Activated CD4-positive, alpha-beta T cell treated with anti-CD3 and anti-CD28 coated beads, Interleukin-2, amount 10 ng/mL, durations not matched to agents 24 days and 14 days (primary cell): ENCODE measurements at regions not wholly inside any gene's neighbourhood (a gene's known extent, or its start where the extent isn't known, plus 50 kb on each side); places are given as distances from the start of the nearest gene placed in this dataset.
"Not testable (repeated sequence)": the region's sequence is repeated elsewhere in the genome, so short reads cannot be mapped to it uniquely, and the experiment has no call there.

ENCODE experiments used
- DNase-seq: peaks from one replicate; pipeline ENCODE4 v3.0.0; 2022
- H3K27ac Mint-ChIP-seq: one replicate; pipeline ENCODE4 v1.8.0; 2022; ENCODE audit warnings: mild to moderate bottlenecking, mixed read lengths
- H3K27me3 Mint-ChIP-seq: one replicate; pipeline ENCODE4 v1.8.0; 2022; ENCODE audit warnings: mixed read lengths
- H3K36me3 Mint-ChIP-seq: one replicate; pipeline ENCODE4 v1.8.0; 2022; ENCODE audit warnings: low read depth, mild to moderate bottlenecking, mixed read lengths
- H3K4me1 Mint-ChIP-seq: one replicate; pipeline ENCODE4 v1.8.0; 2021; ENCODE audit warnings: mixed read lengths
- H3K4me3 Mint-ChIP-seq: one replicate; pipeline ENCODE4 v1.8.0; 2022; ENCODE audit warnings: mild to moderate bottlenecking, moderate library complexity, mixed read lengths
- H3K9me3 Mint-ChIP-seq: one replicate; pipeline ENCODE4 v1.8.0; 2021; ENCODE audit warnings: mixed read lengths
- intact Hi-C: fragments of 100-400 bp; cut with micrococcal nuclease; formaldehyde crosslinking; loops from one replicate; pipeline ENCODE4 v1.15.1; 2023

DNA sequence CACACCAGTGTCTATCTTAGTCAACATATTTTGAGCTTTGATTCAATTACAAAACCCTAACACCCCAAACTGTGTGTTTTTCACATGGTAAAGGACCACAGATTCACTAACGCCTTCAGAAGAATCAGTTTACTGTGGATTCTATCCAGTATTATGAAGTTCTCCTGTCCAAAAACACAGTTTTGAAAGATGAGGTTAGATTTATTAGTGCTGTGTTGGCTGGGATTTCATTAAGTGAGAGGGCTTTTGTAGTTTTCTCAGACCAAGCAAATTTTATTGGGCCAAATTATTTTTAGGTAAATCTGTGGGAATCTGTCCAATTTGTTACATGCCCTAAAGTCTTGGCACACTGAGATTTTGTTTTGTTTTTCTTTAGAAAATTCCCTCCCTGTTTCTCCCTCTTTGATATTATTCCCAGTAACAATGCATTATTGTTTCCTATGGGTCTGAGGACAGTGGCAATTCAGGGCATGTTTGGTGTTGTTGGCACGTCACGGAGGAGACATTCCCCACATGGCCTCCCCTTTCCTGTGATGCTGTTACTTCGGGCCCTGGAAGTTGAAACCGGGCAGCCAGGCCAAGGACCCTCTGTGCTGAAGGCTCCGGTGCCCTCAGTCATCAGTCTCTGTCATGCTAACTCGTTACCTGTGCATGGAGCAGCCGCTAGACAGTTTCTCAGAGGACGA, 87.5 kb upstream of the ALKAL2 start:
- Mint-ChIP-seq H3K4me3 (no peak overlapping the region), H3K36me3 (no peaks in the 10 kb centered on the region), H3K27ac (no peak overlapping the region), H3K4me1 (no peaks in the 10 kb centered on the region), H3K9me3 (peaks cover 12% of the 10 kb centered on the region), H3K27me3 (peaks cover 14% of the 10 kb centered on the region)
- intact Hi-C loops: no loop called here
- peak; percentile 21 for DNase-seq

DNA sequence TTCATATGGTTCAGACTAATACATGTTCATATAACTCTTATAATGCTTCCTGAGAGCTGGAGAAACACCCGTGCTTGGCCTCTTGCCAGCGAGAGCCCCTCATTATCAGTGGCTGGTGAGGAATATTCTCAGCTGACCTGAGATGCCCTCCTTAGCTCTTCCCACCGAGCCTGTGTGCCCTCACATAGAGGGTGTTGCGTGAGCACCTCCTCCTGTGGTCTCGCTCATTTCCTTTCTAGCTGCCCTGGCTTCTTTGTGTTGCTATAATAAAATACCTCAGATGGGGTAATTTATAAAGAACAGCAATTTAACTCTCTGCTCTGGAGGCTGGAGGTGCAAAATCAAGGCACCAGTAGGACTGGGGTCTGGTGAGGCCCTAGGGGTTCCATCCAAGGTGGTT, 80.5 kb upstream of the ALKAL2 start:
- Mint-ChIP-seq H3K4me1 (peaks cover 2% of the 10 kb centered on the region), H3K9me3 (peaks cover 6% of the 10 kb centered on the region), H3K27me3 (peaks cover 7% of the 10 kb centered on the region), H3K36me3 (no peaks in the 10 kb centered on the region), H3K27ac (no peak overlapping the region), H3K4me3 (no peak overlapping the region)
- intact Hi-C loops: no loop called here
- DNase-seq: no peak

DNA sequence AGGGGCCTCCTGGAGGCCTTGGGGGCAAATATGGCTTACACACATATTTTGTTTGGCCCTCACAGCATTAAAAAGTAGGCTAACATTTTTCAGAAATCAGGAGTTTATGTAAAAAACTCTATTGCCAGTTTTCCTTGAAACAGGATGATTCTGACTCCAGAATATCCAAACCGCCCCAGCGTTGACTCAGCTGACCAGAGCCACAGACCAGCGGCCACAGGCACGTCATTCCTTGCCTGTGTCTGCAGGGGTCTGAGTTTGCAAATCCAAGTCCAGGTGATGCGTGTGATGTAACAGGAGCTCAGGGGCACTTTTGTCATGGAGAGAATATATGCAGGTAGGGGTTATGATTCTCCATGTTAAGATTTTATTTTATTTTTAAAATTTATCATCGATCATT, 79.4 kb upstream of the ALKAL2 start:
- DNase-seq: no peak
- H3K27ac Mint-ChIP-seq: no peak overlapping the region
- H3K36me3 Mint-ChIP-seq: no peaks in the 10 kb centered on the region
- intact Hi-C loops: no loop called here
- H3K9me3 Mint-ChIP-seq: peaks cover 6% of the 10 kb centered on the region
- no peak overlapping the region for H3K4me3 Mint-ChIP-seq
- peaks cover 7% of the 10 kb centered on the region for H3K27me3 Mint-ChIP-seq
- peaks cover 2% of the 10 kb centered on the region for H3K4me1 Mint-ChIP-seq

DNA sequence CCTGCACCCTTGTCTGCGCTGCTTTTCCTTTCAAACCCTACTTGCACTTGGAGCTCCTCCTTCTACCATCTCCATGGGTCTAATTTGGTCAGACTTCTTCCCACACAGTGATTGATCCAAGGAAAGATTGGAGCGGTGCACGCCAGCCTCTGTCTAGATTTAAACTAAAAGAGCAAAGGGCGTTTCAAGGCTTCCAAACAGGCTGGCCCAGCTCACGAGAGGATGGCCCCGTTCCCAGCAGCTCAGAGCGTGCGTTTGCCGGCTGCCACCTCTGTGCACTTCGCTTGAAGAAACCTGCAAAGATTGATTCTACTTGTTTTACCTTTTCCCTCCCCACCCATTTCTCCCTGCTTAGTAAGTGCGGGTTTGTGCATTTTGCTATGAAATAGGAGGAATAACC, 78.8 kb upstream of the ALKAL2 start:
- no peaks in the 10 kb centered on the region for H3K36me3 Mint-ChIP-seq
- no peak overlapping the region for H3K4me3 Mint-ChIP-seq
- H3K27me3 Mint-ChIP-seq: peaks cover 7% of the 10 kb centered on the region
- intact Hi-C loops: no loop called here
- H3K4me1 Mint-ChIP-seq: peaks cover 2% of the 10 kb centered on the region
- peaks cover 6% of the 10 kb centered on the region for H3K9me3 Mint-ChIP-seq
- DNase-seq: no peak
- H3K27ac Mint-ChIP-seq: no peak overlapping the region

GRCh38 chr2:365367-366275, 77.7 kb upstream of the ALKAL2 start:
- Mint-ChIP-seq H3K27ac (no peak overlapping the region), H3K9me3 (peaks cover 6% of the 10 kb centered on the region), H3K27me3 (peaks cover 5% of the 10 kb centered on the region), H3K36me3 (no peaks in the 10 kb centered on the region), H3K4me3 (no peak overlapping the region), H3K4me1 (peaks cover 2% of the 10 kb centered on the region)
- DNase-seq: no peak
- intact Hi-C loops: no loop called here

GRCh38 chr2:363824-364470, 76.1 kb upstream of the ALKAL2 start:
- H3K27me3 Mint-ChIP-seq: peaks cover 14% of the 10 kb centered on the region
- H3K4me1 Mint-ChIP-seq: peaks cover 2% of the 10 kb centered on the region
- DNase-seq: no peak
- no peak overlapping the region for H3K4me3 Mint-ChIP-seq
- intact Hi-C loops: no loop called here
- no peak overlapping the region for H3K27ac Mint-ChIP-seq
- peaks cover 6% of the 10 kb centered on the region for H3K9me3 Mint-ChIP-seq
- no peaks in the 10 kb centered on the region for H3K36me3 Mint-ChIP-seq

DNA sequence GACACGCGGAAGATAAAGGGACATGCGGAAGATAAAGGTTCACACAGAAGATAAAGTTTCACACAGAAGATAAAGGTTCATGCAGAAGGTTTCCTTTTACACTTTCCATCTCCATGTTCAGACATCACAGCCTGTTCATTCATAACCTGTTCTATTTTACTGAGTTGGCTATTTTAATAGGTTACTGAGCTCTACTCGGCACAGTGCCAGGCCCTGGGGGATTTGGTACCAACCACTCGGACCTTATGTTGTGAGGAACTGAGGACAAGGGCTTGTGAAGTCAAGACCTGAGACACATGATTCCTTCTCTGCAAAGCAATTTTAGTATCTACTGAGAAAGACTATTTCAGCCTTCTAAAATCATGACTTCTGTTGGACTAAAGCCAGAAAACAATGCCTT, 75.0 kb upstream of the ALKAL2 start:
- no peak overlapping the region for H3K4me3 Mint-ChIP-seq
- H3K4me1 Mint-ChIP-seq: no peaks in the 10 kb centered on the region
- peaks cover 12% of the 10 kb centered on the region for H3K27me3 Mint-ChIP-seq
- H3K9me3 Mint-ChIP-seq: peaks cover 6% of the 10 kb centered on the region
- H3K27ac Mint-ChIP-seq: no peak overlapping the region
- intact Hi-C loops: no loop called here
- H3K36me3 Mint-ChIP-seq: no peaks in the 10 kb centered on the region
- no peak for DNase-seq

GRCh38 chr2:360124-360523, 72.2 kb upstream of the ALKAL2 start:
- DNase-seq: peak; percentile 25
- intact Hi-C loops: no loop called here
- Mint-ChIP-seq H3K4me1 (no peaks in the 10 kb centered on the region), H3K4me3 (no peak overlapping the region), H3K27me3 (peaks cover 14% of the 10 kb centered on the region), H3K27ac (no peak overlapping the region), H3K36me3 (no peaks in the 10 kb centered on the region), H3K9me3 (peaks cover 6% of the 10 kb centered on the region)

DNA sequence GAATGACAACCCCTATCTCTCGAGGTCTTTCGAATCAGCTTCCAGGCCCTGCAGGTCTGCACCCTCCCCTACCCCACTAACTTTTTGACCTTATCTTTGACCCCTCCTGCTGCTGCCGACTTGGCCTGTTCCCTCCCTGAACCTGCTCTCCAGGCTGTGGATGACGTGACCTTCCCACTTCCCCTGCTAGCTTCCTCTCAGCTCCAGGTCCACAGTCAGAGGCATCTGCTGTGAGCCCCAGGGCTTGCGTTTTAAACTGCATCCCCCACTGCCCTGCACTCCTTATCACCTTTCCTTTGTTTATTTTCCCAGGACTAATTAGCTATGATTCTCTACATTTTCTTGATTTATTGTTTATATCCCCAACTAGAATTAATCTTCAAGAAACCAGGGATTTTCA, 71.2 kb upstream of the ALKAL2 start:
- no peaks in the 10 kb centered on the region for H3K4me1 Mint-ChIP-seq
- no peak overlapping the region for H3K4me3 Mint-ChIP-seq
- intact Hi-C loops: no loop called here
- H3K36me3 Mint-ChIP-seq: no peaks in the 10 kb centered on the region
- H3K9me3 Mint-ChIP-seq: peaks cover 3% of the 10 kb centered on the region
- DNase-seq: no peak
- H3K27ac Mint-ChIP-seq: no peak overlapping the region
- peaks cover 12% of the 10 kb centered on the region for H3K27me3 Mint-ChIP-seq

DNA sequence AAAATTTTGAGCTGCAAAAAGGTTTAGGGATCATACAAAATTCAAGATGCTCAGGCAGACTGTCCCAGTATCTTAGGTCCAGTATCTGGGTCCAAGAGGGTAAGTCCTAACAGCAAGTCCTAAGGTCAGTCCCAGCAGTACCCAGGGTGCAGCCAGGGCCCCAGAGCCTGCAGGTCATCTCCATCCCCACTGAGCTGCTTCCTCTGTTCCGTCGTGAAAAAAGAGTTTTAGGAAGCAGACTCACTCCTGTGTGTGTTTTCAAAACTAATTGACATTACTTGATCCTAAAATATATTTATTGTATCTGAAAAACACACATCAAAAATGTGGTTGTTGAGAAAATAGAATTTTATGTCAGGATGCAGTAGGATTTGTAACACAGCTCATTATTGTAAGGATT, 69.9 kb upstream of the ALKAL2 start:
- Mint-ChIP-seq H3K36me3 (no peaks in the 10 kb centered on the region), H3K27ac (no peak overlapping the region), H3K4me1 (no peaks in the 10 kb centered on the region), H3K9me3 (no peaks in the 10 kb centered on the region), H3K4me3 (no peak overlapping the region), H3K27me3 (peaks cover 12% of the 10 kb centered on the region)
- no peak for DNase-seq
- intact Hi-C loops: no loop called here

DNA sequence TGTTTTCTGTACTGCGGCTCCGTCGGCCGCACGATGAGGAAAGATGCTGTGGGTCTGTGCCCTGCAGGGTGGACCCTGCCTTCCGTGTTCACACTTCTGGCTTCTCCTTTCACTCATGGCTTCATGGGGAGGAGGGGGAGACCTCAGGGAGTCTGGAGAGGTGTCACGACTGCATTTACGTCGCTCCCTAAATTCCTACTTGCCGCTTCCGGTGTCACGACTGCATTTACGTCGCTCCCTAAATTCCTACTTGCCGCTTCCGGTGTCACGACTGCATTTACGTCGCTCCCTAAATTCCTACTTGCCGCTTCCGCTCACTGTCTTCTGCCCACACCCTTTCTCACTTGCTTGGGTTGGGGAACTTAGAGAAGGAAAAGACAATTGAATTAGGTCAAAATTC, 68.4 kb upstream of the ALKAL2 start:
- H3K4me3 Mint-ChIP-seq, H3K36me3 Mint-ChIP-seq: not testable (repeated sequence)

GRCh38 chr2:355773-356172, 67.9 kb upstream of the ALKAL2 start:
- intact Hi-C loops: no loop called here
- Mint-ChIP-seq H3K27me3 (peaks cover 18% of the 10 kb centered on the region), H3K27ac (no peak overlapping the region), H3K9me3 (no peaks in the 10 kb centered on the region), H3K4me1 (no peaks in the 10 kb centered on the region), H3K4me3 (no peak overlapping the region), H3K36me3 (no peaks in the 10 kb centered on the region)
- no peak for DNase-seq

More for the DNA sequence above, 68.4 kb upstream of the ALKAL2 start:
- intact Hi-C loops, H3K27ac Mint-ChIP-seq, H3K4me1 Mint-ChIP-seq, DNase-seq, H3K9me3 Mint-ChIP-seq: not testable (repeated sequence)
- H3K27me3 Mint-ChIP-seq: peaks cover 15% of the 10 kb centered on the region

DNA sequence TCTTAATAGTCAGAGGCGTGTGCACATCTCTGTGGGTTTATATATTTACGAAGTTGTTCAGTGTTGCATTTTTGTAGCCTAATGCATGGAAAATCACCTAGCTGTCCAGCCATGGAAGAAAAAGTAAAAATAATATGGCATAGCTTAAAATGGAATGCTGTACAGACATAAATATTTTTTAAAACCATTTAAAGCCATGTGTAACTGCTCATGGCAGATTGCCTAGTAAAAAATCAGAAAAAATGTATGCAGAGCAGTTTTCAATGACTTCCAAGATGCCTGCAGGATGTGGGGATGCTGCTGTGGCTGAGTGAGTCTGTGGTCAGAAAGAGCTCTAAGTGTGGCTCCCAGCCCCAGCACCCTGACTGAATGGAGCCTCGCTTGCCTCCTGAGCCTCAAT, 64.8 kb upstream of the ALKAL2 start:
- Mint-ChIP-seq H3K4me3 (no peak overlapping the region), H3K27ac (no peak overlapping the region), H3K4me1 (no peaks in the 10 kb centered on the region), H3K27me3 (peaks cover 13% of the 10 kb centered on the region), H3K9me3 (no peaks in the 10 kb centered on the region), H3K36me3 (no peaks in the 10 kb centered on the region)
- intact Hi-C loops: no loop called here
- DNase-seq: no peak

DNA sequence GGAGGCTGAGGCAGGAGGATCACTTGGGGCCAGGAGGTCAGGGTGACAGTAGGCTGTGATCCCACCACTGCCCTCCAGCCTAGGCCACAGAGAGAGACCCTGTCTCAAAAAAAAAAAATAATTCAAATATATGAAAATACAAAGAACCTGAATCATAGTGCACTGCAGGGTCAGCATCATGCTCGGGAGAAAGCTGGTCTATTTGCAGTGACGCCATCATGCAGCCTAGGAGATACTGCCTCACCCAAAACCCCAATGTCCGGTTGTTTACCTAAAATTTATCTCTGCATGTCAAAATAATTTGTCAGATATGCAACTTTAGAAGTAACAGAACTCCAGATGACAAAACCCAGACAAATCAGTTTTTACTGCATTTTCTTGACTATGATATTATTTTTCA, 61.5 kb upstream of the ALKAL2 start:
- H3K27ac Mint-ChIP-seq: no peak overlapping the region
- H3K27me3 Mint-ChIP-seq: peaks cover 30% of the 10 kb centered on the region
- no peak overlapping the region for H3K4me3 Mint-ChIP-seq
- DNase-seq: no peak
- H3K4me1 Mint-ChIP-seq: no peaks in the 10 kb centered on the region
- H3K36me3 Mint-ChIP-seq: no peaks in the 10 kb centered on the region
- intact Hi-C loops: no loop called here
- no peaks in the 10 kb centered on the region for H3K9me3 Mint-ChIP-seq
